ENCODE measurements at regions not wholly inside any gene's neighbourhood (a gene's known extent, or its start where the extent isn't known, plus 50 kb on each side); places are given as distances from the start of the nearest gene placed in this dataset.
"Not testable (repeated sequence)": the region's sequence is repeated elsewhere in the genome, so short reads cannot be mapped to it uniquely, and the experiment has no call there.

GRCh38 chrX:17967888-17968287 lies 106.8 kb upstream of the RAI2 start:
- H3K36me3 ChIP-seq (replicated peaks in 1 of 2) = no peaks in the 10 kb centered on the region
- intact Hi-C loops (cut with DNase I) = no loop called here
- no peaks in the 10 kb centered on the region for H3K4me1 ChIP-seq (replicated peaks in 1 of 2)
- peaks cover 5% of the 10 kb centered on the region for H3K27me3 ChIP-seq
- no peaks in the 10 kb centered on the region for H3K9me3 ChIP-seq (replicated peaks in 1 of 3)
- TF ChIP-seq POLR2A (IDR thresholded peaks at IDR 0.05) (no peak), CTCF (IDR thresholded peaks at IDR 0.05) (no peak)
- no peak overlapping the region for H3K4me3 ChIP-seq
- no peak for DNase-seq
- no peak overlapping the region for H3K27ac ChIP-seq
- WGBS, 4 donors = 61 to 78% (median 65%) methylated on average over 2 to 3 of the region's 3 CpGs

GRCh38 chrX:17964871-17965270 lies 103.8 kb upstream of the RAI2 start:
- Histone ChIP-seq H3K9me3 (replicated peaks in 1 of 3) (no peaks in the 10 kb centered on the region), H3K4me3 (no peak overlapping the region), H3K27me3 (peaks cover 12% of the 10 kb centered on the region), H3K4me1 (replicated peaks in 1 of 2) (no peaks in the 10 kb centered on the region), H3K27ac (no peak overlapping the region), H3K36me3 (replicated peaks in 1 of 2) (no peaks in the 10 kb centered on the region)
- 67 to 91% (median 68%) methylated on average over 1 of the region's 1 CpG for WGBS, 4 donors
- intact Hi-C loops (cut with DNase I) = no loop called here
- TF ChIP-seq CTCF (IDR thresholded peaks at IDR 0.05) (no peak), POLR2A (IDR thresholded peaks at IDR 0.05) (no peak)
- DNase-seq = peak in 4 of 7 donors; percentile 11 to 39 (median 27)

GRCh38 chrX:17960891-17961290 lies 99.8 kb upstream of the RAI2 start:
- Histone ChIP-seq H3K9me3 (replicated peaks in 1 of 3) (no peaks in the 10 kb centered on the region), H3K27ac (no peak overlapping the region), H3K4me1 (replicated peaks in 1 of 2) (no peaks in the 10 kb centered on the region), H3K4me3 (no peak overlapping the region), H3K36me3 (replicated peaks in 1 of 2) (no peaks in the 10 kb centered on the region), H3K27me3 (peaks cover 12% of the 10 kb centered on the region)
- 59 to 82% (median 65%) methylated on average over 2 to 3 of the region's 3 CpGs for WGBS, 4 donors
- no peak for DNase-seq
- intact Hi-C loops (cut with DNase I) = no loop called here
- no peak for TF ChIP-seq POLR2A (IDR thresholded peaks at IDR 0.05)
- TF ChIP-seq CTCF (IDR thresholded peaks at IDR 0.05) = no peak

- H3K9me3 ChIP-seq (replicated peaks in 1 of 3) = no peaks in the 10 kb centered on the region
- 50 to 63% (median 57%) methylated on average over 7 to 10 of the region's 10 CpGs for WGBS, 4 donors
- no peak overlapping the region for H3K4me3 ChIP-seq
- no peaks in the 10 kb centered on the region for H3K36me3 ChIP-seq (replicated peaks in 1 of 2)
- peak in 2 of 7 donors; percentile 1 to 21 for DNase-seq
- no peak overlapping the region for H3K27ac ChIP-seq
- H3K27me3 ChIP-seq = no peaks in the 10 kb centered on the region
- TF ChIP-seq CTCF (IDR thresholded peaks at IDR 0.05) (peak; percentile 21 to 52 (median 49)), POLR2A (IDR thresholded peaks at IDR 0.05) (no peak)
- intact Hi-C loops (cut with DNase I) = no loop called here
- H3K4me1 ChIP-seq (replicated peaks in 1 of 2) = no peaks in the 10 kb centered on the region
Observed at GRCh38 chrX:17944833-17945497, 83.9 kb upstream of the RAI2 start.

- H3K27ac ChIP-seq; H3K36me3 ChIP-seq (replicated peaks in 1 of 2); intact Hi-C loops (cut with DNase I); H3K9me3 ChIP-seq (replicated peaks in 1 of 3); H3K4me3 ChIP-seq; DNase-seq; H3K27me3 ChIP-seq; H3K4me1 ChIP-seq (replicated peaks in 1 of 2): not testable (repeated sequence)
- whole genome bisulfite sequencing, 4 donors = 71 to 81% (median 79%) methylated on average over 2 of the region's 2 CpGs
Observed at GRCh38 chrX:17941171-17941570, 80.1 kb upstream of the RAI2 start.

Measured in adrenal gland (tissue), 9 donors.